ENCODE measurements at regions not wholly inside any gene's neighbourhood (a gene's known extent, or its start where the extent isn't known, plus 50 kb on each side); places are given as distances from the start of the nearest gene placed in this dataset.
A peak's percentile ranks its signal among the peaks of the same experiment; 100 is the strongest.
"Not testable (repeated sequence)": the region's sequence is repeated elsewhere in the genome, so short reads cannot be mapped to it uniquely, and the experiment has no call there.

DNA sequence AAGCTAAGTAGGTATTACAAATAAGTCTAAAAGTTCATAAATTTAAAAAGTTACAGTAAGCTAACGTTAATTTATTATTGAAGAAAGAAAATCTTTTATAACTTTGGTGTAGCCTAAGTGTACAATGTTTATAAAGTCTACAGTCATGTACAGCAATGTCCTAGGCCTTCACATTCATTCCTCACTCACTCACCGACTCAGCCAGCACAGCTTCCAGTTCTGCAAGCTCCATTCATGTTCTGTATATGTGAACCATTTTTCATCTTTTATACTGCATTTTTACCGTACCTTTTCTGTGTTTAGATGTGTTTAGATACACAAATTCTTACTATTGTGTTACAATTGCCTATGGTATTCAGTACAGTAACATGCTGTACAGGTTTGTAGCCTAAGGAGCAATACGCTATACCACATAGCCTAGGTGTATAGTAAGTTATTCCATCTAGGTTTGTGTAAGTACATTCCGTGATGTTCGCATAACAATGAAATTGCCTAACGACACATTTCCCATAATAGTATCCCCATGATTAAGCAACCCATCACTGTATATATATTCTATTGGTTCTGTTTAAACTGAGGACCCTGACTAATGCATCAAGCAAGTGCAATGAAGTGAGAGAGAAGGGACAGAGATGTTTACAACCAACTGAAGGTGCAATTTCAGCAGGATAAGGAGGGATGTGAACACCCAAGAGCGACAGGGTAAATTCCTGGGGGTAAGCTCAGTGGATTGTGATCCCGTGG is 88.9 kb upstream of the TRIO start:
- no peak for DNase-seq

DNA sequence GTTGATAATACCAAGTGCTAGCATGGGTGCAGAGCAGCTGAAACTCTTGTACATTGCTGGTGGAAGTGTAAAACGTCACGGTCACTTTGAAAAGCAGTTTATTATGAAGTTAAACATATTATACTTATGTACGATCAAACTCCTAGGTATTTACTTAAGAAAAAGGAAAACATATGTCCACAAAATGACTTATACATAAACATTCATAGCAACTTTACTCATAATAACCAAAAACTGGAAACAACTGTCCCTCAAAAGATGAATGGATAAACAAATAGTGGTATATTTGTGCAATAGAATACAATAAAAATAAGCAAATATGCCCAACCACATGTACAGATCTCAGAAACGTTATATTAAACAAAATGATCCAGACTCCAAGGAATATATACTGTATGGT is 92.3 kb upstream of the TRIO start:
- DNase-seq: no peak

DNA sequence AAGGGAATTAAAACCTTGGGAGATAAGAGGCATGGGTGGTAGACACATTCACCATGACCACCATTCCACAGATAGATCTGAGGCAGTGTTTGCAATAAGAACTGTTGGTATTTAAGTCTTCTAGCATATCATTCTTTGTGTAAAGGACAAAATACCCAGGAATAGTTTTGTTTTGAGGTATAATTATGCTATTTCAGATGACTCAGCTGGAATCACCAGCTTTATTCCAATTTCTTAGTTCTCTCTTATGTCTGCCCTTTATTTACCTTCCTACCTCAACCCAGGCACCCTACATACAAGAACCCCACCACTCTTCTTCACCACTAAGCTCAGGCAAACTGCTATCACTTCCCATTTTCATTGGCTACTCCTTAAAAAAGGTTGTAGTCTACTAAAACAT is 94.7 kb upstream of the TRIO start:
- DNase-seq: no peak

DNA sequence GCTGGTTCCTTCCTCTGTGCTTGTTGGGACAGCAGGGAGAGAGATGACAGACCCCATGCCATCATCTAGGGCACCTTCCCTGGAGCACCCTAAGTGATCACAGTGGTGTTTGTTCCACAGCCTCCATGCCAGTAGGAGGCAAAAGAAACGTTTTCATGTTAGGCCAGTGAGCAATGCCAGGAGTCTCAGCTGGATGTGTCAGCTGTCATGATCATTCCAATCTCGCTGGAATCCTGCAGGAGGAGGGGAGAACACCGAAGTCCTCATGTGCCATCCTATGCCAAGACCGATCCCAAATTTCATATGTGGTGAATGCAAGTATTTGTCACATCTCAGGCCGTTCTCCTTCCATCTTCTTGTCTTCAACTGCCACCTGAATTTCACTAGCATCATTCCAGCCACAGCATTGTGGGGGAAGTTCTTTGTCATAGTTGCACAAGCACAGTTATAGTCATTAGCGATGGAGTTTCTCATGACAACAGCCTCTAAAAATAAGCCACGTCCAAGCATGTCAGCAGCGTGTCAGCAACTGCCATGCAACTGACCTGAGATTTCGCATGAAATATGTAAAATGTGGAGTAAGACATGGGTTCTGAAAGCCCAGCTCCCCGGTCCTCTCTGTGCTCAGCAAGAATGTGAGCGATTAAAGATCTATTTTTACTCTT is 97.2 kb upstream of the DNAH5 start:
- no peak for DNase-seq

DNA sequence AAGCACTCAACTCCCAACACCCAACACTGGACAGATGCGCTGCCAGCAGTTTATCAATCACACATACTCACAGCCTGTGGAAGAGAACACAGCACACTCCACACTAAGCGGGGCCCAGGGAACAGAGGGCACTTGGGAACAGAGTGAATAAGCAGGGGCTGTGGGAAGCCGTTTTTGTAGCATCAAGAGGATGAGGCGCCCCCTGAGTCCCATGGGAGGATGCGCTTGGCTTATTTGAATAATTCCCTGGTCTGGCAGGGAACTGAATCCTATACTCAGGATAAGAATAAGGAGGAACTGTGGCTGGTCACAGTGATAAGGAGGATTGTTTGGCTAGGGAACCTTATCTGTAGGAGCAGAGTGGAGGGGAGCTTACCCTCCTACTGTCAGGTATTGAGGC is 96.1 kb upstream of the DNAH5 start:
- no peak for DNase-seq

DNA sequence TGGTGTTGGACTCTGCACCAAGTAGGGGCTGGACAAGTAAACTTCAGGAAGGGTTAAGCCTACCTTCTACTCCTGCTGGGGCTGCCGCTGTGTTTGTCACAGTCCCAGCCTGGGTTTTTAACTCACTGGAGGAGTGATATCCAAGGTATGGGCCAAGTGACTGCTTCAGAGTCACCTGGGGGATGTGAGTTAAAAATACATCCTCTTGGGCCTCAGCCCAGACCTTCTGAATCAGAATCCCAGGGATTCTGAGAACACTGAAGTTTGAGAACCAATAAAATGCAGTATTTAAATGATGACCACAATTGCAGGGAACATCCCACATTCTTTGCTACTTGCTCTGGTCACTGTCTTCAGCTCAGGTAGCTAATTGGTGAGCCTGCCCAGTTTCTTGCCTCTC is 95.1 kb upstream of the DNAH5 start:
- no peak for DNase-seq

DNA sequence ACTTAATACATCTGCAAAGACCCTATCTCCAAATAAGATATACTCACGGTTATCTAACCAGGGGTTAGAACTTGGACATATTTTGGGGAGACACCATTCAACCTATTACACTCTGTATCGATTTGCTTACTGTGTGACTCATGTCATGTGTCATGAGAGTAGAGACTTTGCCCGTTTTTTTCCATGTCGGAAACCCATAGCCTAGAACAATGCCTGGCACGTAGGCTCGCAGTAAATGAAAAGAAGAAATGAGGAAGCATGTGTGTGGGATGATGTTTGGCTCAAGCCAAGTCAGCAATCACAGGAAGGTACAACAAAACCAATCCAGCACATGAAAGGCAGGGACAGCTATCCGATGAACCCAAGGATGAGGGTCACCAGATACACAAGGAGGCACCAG is 94.6 kb upstream of the DNAH5 start:
- DNase-seq: no peak

DNA sequence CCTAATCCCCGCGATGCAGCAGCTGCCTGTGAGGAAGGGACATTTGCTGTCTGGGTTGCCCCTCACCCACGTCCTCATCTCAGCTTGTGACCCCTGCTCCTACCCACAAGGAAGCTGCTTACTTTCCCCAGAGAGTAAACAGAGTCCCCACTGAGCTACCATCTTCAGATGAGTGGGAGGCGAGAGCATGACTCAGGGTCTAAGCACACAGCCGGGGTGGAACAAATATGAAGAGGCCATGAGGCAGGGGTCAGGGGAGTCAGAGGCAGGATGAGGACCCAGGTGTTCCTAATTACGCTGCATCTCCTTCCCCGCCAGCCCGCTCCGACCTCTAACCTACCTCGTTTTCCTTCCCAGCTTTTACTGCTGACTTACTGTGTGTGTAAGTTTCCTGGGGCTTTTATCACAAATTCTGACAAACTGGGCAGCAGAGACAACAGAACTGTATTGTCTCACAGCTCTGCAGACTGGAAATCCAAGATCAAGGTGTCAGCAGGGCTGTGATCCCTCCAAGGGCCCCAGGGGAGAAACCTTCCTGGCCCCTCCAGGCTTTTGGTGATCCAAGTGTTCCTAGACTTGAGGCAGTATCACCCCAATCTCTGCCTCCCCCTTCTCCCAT is 94.0 kb upstream of the DNAH5 start:
- no peak for DNase-seq

DNA sequence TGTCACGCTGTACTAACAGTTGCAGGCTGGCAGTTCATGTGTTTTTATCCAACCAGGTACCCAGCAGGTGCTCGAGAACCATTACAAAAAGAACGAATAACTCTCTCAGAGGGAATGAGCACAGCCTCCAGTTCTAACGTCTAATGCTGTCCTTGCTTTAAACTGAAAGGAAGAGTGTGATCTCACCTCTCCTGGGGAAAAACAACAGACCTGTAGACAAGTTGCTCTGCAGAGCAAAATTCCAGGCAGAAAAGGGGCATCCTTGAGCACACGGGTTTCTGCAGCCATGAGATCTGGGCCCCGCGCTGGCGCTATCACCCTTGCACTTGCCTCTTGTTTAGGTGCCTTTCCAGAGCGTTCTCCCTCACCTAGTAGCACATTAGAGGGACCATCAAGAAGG is 92.5 kb upstream of the DNAH5 start:
- DNase-seq: no peak

DNA sequence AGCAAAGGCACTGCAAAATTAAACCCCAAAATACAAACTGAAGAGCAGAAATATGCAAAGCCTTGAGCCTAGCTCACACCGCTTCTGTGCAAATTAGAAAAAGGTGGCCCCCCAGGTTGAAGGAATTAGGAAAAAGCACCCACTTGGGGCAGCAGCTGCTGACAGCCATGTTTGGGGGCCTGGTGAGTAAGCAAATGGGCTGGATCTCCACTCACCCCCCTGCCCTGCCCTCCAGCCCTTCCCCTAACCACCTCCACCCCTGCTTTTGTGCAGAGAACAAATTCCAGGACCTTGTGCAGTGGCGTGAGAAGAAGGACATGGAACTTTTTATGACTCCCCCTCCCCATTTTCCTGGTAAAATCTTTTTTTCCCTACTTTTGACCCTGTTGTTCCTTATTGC is 92.0 kb upstream of the DNAH5 start:
- DNase-seq: no peak

DNA sequence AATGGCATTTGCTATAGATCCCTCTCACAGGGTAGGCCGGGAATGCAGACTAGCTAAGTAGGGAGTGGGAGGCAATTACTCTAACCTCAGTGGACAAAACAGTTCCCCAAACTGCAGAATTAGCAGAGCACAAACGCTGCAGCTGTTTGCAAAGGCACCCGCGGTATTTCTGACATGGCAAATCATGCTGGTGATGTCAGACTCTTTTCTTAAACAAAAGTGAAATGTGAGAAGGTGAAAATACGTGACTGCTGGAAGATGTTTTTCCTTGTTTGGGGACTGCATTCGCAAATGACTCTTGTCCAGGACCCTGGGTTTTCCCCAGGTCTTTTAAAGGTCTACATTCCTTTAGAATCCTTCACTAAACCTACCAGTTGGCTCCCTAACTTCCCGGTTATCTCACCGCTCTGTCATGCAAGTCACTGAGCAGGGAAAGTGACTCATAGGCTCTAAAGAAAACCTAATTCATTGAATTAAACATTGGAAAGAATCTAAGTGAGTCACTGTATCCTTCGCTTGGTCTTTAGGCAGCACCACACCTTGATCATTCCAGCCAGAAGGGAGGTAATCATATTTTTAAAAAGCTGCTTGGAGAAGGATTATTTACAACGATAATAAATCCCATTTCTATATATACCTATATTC is 91.5 kb upstream of the DNAH5 start:
- no peak for DNase-seq

DNA sequence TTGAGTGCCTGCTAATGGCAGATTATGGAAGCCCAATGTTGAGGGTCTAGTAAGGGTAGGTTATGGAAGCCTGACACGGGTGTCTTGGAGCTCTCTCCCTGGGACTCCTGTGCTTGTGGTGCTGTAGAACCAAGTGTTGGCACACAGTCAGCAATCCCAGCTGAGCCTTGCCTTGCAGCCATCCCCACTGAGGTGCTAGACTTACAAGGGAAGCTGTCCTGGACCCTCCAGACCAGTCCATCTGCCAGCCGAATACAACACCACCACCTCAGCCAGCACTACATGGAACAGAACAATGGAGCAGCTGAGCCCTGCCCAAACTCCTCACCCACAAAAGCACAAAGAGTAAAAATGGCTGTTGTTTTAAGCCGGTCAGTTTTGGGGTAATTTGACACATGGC is 90.5 kb upstream of the DNAH5 start:
- no peak for DNase-seq

DNA sequence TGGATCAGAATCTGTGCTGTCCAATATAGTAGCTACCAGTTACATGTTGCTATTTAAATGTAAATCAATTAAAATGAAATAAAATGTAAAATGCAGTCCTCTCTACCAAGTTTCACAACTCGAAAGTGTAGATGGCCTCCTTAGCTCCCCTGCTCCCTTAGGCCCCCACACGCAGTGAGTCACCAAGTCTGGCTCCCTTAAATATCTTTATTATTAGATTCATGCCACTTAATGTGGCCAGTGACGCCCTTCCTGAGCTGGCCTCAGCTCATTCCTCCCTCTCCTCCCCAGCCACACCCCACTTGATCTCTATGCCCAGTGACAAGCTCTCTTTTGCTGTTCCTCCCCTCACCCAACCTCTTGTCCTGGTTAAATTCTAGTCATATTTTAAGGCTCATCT is 88.4 kb upstream of the DNAH5 start:
- DNase-seq: no peak

DNA sequence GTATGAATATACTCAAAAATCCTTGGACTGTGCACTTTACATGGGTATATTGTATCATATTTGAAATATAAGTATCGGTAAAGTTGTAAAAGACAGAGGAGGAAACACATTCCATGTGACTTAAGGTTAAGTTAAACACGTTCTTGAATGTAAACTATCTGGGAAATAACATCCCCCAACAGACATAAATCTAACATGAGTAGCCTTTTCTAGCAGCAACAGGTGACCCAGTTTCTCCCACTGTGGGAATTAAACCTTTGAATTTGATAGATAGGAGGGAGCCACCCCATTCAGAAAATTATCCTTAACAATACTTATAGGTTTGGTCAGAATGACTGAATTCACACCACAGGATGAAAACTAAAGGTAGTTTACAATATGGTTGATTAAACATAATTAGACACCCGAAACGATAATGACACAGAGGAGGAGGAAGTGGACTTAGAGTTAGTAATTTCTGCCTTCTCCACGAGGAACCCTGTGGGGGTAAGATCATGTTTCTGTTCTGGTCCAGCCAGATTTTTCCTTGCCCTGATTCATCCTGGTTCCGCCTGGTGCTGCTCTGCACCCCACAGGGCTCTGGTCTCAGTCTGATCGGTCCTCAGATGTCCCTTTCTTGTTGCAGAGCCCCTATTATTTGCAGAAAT is 84.6 kb upstream of the DNAH5 start:
- DNase-seq: peak; percentile 55

DNA sequence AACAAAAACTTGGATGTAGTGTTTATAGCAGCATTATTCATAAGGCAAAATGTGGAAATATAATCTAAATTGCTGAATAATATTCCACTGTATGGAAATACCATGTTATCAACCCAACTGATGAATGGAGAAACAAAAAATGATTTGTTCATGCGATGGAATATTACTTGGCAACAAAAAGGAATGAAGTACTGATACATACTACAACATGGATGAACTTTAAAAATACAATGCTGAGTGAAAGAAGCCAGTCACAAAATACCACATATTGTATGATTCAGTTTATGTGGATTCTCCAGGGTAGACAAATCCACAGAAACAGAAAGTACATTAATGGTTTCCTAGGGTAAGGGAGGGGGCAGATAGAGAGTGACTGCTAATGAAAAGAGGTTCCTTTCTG is 83.7 kb upstream of the DNAH5 start:
- no peak for DNase-seq

DNA sequence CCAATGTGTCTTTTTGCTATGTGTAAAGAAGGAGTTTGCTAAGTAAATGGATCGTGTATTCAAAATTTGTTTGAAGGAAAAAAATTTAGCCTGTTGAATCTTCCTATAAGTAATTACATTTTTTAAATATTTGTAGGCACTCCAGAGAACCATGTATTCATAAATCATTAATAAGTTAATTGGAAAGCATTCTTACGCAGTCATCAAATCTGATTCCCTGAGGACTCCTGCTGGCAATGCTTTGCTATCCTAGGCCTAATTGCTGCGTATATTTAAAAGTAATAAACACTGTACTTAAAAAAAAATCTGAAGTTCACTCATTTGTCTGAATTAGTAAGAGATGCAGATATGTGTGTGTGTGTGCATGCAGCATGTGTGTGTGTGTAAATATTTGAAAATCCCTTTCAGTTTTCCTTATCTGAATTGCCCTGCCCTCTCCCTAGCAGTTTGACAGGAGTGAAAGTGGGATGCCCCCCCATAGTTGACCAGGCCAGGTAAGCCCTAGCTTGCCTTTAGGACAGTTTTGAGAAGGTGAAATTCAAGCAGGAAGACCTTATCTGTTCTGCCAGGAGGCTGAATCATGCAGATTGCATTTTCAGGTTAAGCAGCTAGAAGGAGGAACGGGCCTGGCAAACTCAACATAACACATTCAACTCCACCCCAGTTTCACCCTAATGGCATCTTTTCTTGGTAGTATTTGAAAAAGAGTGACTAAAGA is 81.2 kb upstream of the DNAH5 start:
- DNase-seq: no peak

DNA sequence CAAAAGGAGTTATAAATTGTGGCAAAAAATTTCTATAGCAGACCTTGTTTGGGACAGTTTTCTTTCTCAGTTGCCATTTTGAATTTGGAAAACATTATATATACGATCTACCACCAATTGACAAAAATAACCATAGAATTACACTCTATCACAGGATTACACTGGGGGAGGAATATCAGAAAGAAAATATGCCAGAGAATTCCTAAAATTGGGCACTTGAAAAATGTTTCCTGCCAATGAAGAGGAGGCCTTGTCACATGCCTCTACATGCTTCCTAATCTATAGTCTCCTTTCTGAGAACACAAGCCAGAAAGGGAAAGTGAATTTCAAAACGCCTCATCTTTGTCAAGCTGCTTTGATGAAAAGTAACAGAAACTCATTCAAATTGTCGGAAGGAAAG is 78.5 kb upstream of the DNAH5 start:
- no peak for DNase-seq

DNA sequence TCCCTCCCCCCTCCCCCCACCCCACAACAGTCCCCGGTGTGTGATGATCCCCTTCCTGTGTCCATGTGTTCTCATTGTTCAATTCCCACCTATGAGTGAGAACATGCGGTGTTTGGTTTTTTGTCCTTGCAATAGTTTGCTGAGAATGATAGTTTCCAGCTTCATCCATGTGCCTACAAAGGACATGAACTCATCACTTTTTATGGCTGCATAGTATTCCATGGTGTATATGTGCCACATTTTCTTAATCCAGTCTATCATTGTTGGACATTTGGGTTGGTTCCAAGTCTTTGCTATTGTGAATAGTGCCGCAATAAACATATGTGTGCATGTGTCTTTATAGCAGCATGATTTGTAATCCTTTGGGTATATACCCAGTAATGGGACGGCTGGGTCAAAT is 76.5 kb upstream of the DNAH5 start:
- DNase-seq: not testable (repeated sequence)

DNA sequence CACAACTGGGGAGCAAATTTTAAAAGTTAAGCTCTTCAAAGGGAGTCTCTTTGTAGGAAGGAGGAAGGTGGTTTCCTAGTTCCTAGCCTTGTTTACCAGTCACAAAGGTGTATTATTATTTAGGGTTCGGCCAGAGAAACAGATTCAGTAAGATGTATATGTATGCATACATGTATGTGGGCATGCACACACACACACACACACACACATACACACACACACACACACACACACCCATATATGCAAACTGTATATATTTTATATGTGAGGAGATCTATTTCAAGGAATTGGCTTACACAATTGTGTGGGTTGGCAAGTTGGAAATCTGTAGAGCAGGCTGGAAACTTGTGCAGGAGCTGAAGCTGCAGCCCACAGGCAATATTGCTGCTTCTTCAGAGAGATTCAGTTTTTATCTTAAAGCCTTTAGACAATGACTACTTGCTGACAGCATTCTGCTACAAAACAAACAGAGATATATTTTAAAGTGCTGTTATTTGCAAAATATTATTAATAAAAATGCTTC is 75.3 kb upstream of the DNAH5 start:
- no peak for DNase-seq

DNA sequence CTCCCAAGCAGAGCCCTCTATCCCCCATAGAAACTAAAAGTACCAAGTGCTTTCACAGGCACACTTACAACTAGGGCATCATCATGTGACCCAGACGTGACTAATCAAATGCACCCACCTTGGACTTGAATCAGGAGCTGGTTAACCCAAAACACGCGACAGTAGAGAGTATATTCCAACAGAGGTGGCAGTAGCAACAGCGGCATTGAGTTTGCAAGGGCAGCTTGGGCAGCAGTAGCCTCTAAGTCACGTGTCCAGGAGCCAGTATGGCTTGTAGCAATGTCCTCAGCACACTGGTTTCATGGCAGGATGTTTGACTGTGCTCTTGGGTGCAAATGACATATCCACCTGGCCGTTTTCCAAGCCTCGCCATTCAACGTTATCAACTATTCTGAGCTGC is 73.4 kb upstream of the DNAH5 start:
- no peak for DNase-seq

DNA sequence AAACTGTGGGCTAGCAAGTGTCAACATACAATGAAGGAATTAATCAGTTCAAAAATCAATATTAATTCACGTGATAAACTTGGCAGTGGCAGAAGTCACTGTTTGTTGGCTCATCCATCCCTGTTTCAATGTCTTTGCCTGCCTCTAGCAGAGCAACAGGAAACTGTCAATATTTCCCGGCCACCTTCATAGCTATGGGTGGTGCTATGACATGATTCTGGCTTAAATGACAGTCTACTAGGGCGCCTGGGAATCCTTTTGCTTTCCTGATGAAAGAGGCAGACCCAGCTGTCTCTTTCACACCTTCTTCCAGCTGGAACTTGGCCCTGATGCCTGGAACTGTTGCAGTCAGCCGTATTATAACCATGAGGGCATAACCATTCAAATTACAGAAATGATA is 72.1 kb upstream of the DNAH5 start:
- peak; percentile 22 for DNase-seq

Data from COR-L47 (cell line).